ENCODE measurements at regions not wholly inside any gene's neighbourhood (a gene's known extent, or its start where the extent isn't known, plus 50 kb on each side); places are given as distances from the start of the nearest gene placed in this dataset.

- TF ChIP-seq, protein P1, sequence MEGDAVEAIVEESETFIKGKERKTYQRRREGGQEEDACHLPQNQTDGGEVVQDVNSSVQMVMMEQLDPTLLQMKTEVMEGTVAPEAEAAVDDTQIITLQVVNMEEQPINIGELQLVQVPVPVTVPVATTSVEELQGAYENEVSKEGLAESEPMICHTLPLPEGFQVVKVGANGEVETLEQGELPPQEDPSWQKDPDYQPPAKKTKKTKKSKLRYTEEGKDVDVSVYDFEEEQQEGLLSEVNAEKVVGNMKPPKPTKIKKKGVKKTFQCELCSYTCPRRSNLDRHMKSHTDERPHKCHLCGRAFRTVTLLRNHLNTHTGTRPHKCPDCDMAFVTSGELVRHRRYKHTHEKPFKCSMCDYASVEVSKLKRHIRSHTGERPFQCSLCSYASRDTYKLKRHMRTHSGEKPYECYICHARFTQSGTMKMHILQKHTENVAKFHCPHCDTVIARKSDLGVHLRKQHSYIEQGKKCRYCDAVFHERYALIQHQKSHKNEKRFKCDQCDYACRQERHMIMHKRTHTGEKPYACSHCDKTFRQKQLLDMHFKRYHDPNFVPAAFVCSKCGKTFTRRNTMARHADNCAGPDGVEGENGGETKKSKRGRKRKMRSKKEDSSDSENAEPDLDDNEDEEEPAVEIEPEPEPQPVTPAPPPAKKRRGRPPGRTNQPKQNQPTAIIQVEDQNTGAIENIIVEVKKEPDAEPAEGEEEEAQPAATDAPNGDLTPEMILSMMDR (conservative IDR thresholded peaks at IDR 0.05): no peak
- no peak for TF ChIP-seq ZFX (IDR thresholded peaks at IDR 0.05)
- H3K27ac ChIP-seq: no peak overlapping the region
Observed at GRCh38 chr11:122269824-122270223, 153.8 kb upstream of the BLID start.

DNA sequence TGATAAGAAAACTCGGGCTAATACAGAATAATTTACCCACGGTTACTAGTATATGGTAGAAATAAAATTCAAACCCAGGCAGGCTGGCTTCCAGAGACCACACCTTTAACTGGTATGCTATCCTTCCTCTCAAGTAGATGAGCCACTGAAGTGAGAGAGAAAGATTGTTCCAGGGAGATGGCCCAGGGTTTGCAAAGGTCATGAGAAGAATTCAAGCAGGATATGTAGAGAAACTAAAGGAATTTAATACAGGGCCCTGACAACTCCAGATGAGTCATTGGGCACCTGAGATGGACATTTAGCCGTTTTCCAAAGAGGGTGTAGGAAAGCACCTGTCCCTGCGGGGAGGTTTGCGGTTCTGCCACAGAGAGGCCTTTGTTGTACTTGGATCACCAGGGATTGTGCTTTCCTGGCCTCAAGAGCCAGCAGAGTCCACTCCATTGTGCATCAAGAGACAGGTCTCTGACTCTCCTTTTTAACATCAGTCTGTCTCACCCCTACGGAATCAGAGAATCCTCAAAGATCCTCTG lies 152.7 kb upstream of the BLID start:
- TF ChIP-seq, protein P1 (conservative IDR thresholded peaks at IDR 0.05): no peak
- TF ChIP-seq ZFX (IDR thresholded peaks at IDR 0.05): no peak
- H3K27ac ChIP-seq: no peak overlapping the region

- no peak overlapping the region for H3K27ac ChIP-seq
- TF ChIP-seq, protein P1 (conservative IDR thresholded peaks at IDR 0.05): no peak
- no peak for TF ChIP-seq ZFX (IDR thresholded peaks at IDR 0.05)
Observed at GRCh38 chr11:122267602-122268001, 151.6 kb upstream of the BLID start.

DNA sequence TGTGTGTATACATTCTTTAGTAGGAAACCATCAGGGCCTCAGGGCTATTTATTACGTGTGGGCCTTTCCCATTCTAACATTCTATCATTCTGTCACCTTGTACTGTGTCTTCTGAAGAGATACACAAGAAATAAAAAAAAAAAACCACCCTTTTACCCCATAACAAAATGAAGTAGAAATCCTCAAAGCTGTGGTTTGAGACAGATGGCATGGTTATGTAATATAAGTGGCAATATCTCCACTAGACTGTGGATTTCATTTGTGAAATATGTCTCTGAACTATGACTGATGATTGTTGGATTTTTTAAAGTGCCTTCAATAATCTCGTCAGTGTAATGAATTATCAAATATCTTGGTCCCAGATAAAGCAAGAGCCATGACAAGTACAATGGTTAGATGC lies 150.0 kb upstream of the BLID start:
- TF ChIP-seq, protein P1 (conservative IDR thresholded peaks at IDR 0.05): no peak
- no peak for TF ChIP-seq ZFX (IDR thresholded peaks at IDR 0.05)
- H3K27ac ChIP-seq: no peak overlapping the region

GRCh38 chr11:122264121-122264520 lies 148.1 kb upstream of the BLID start:
- TF ChIP-seq, protein P1 (conservative IDR thresholded peaks at IDR 0.05): no peak
- TF ChIP-seq ZFX (IDR thresholded peaks at IDR 0.05): no peak
- H3K27ac ChIP-seq: no peak overlapping the region

GRCh38 chr11:122261546-122261945 lies 145.5 kb upstream of the BLID start:
- TF ChIP-seq, protein P1 (conservative IDR thresholded peaks at IDR 0.05): no peak
- TF ChIP-seq ZFX (IDR thresholded peaks at IDR 0.05): no peak
- no peak overlapping the region for H3K27ac ChIP-seq

DNA sequence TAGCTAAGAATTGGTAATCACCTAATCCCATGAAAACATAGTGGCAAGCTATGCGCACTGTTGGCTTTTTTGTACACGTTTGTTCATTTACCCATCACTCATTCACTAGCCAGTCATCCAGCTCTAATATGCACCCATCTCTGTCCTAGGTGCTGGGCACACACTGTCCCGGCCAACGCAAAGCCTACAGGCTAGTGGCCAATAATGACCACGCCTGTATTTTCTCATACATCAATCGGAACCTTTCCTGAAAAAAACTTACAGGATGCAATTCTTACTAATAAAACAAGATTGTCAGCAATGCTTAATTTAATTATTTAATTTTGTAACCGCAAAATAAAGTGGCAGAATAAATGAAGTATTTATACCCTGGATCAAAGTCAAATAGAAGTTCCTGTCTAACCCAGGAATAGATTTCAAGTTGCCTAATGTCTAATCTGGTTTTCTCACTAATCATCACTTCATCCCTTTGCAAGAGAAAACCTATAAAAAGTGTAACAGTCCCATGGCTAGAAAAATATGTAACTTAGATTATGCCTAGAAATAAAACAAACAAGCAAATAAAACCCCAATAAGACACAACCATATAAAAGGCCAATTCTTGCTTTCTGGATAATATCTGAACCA lies 143.3 kb upstream of the BLID start:
- no peak overlapping the region for H3K27ac ChIP-seq
- TF ChIP-seq, protein P1 (conservative IDR thresholded peaks at IDR 0.05): no peak
- TF ChIP-seq ZFX (IDR thresholded peaks at IDR 0.05): no peak

Measured in C4-2B (cell line).